Myocyte (in vitro differentiated cells): ENCODE measurements at regions not wholly inside any gene's neighbourhood (a gene's known extent, or its start where the extent isn't known, plus 50 kb on each side); places are given as distances from the start of the nearest gene placed in this dataset.
A peak's percentile ranks its signal among the peaks of the same experiment; 100 is the strongest.

Experiments used
- DNase-seq: peaks from one replicate; pipeline ENCODE4 v3.0.0-alpha.2; 2012; ENCODE audit warnings: low read depth

DNA sequence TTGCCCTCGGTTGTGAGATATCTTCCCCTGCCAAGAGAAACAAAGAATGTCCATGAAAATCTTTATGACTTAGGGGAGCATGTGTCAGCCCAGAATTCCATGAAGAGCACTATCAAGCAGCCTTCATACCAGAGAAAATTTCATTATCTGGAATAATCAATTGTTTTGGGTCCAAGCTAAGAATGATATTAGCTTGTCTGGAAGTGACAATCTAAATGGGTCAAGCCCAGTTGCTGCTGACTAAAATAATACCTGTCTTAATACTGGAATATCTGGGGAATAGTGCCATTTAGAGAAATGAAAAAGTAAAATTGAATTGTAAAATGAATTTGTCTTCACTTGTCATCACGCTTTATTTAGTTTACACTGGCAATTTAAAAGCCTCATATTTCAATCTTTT is 407.4 kb downstream of the PLA2G4A start:
- DNase-seq = no peak

DNA sequence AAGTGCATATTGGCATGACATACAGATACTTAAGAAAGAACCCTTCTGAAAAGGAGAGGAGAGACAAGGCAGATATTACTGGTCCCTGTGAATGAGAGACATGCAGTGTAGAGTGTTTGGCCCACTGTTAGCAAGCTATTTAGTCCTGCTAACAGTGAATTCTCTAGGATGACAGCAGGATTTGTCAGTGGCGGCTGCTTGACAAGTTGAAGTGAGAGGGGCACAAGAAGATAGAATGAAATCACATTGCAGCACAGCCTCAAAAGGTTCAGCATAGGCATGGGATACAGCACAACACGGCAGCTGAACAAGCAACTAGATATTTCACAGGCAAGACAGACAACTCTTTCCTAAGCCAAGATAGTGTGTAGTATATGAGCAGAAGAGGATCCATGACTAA is 407.9 kb downstream of the PLA2G4A start:
- DNase-seq = no peak

DNA sequence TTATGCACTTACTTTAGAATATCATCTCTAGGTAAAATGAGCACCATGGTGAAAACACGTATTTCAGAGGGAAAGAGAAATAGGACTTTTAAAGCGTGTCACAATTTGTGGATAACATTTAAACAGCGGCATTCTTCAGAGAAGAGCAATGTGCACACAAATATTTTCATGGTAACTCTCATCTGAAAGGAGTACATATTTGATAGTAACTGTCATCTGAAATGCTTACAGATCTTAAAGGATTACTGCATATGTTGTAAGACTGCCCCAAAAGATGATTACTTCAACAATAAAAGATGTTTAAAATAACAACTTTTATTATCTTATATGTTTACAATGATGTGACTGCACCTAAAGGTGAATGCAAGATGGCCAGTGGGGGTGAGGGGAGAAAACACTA is 408.8 kb downstream of the PLA2G4A start:
- DNase-seq = no peak

DNA sequence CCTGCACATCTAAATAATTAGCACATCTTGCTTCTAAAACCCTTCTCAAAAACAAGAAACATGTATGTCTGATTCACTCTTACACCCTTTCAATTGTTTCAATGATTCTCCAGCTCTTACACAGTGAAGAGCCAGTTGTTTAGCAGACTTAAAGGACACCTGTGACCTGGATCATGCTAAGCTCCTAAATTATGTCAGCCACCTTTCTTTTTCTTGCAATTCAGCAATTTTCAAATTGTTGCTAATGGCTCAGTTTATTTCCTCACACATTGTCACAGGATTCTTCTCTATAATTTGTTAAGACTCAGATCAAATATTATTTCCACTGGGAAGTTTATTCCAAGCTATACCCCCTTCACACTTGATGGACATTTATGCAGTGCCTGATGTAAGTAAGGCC is 413.2 kb downstream of the PLA2G4A start:
- DNase-seq = no peak

DNA sequence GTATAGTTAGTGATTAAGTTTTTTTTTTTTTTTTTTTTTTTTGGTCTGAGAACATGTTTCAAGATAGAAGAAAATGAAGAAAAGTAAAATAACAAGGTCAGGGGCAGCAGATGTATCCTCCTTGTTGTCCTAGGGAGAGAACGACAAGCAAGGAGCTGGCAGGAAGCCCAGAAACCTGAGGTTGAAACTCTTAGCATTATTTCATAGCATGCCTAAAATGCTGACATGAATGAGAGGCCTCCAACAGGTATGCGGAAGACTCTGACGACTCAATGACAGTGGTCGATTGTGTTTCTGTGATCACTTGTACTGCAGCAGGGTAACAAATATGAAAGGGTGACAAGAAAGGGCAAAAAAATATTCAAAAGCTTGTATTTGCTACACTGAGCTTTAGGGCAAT is 415.9 kb downstream of the PLA2G4A start:
- no peak for DNase-seq

DNA sequence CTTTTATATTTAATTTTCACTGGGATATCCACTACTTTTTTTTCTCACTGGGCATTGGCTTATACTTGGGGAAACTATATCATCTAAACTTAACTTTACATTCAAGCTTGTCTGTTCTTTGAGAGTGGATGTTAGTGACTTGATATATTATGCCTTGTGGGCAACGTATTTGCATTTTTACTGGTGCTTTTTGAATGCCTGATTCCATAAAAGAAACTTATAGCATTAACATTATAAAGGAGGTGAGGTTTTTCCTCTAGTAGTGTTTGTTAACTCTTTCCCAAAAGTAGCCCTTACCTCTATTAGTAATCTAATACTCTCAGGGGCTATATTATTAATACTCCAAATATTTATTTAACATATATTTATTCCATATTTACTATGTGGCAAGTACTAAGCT is 416.5 kb downstream of the PLA2G4A start:
- no peak for DNase-seq

DNA sequence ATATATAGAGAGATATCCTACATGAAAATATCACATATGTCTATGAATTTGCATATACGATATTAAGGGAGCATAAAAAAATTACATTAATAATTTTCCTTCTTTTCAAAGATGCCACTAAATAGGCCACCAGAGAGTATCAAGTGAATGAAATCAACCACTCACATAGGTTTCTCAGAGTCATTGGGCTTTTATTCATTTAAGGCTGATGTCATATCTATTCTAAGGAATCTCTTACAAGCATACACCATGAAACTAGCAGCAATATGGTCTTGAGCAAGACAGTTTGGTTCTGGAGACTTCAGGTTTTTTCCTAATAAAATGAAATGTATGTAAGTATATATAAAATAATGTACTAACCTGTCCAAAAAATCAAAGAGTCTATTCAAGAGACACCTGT is 420.4 kb downstream of the PLA2G4A start:
- DNase-seq = no peak

DNA sequence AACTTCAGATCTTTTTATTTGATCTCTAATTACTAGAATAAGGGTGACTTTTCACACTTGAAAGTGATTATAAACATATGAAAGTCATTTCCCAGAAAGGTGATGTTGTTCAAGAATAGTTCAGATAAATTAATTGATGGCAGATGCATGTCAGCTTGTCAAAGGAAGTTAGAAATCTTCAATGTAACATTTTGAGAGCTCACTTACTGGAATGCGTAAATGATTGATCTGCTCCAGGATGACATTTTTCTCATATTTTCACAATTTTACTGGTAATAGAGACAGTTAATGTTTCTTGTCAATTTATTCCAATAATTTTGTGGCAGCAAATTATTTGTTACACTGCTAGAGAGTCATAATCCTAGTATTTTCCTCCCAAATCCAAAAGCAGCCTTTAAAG is 424.2 kb downstream of the PLA2G4A start:
- no peak for DNase-seq

DNA sequence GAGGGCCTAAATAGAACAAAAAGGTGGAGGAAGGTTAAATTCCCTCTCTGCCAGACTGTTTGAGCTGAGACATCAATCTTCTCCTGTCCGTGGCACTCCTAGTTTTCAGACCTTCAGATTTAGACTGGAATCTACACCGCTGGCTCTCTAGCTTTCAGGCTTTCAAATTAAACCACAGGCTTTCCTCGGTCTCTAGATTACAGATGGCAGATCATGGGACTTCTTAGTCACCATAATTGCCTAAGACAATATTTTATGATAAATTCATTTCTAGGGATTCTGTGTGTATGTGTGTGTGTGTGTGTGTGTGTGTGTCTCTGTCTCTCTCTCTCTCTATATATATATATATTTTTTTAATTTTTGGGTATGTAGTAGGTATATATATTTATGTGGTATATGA is 428.7 kb downstream of the PLA2G4A start:
- no peak for DNase-seq

DNA sequence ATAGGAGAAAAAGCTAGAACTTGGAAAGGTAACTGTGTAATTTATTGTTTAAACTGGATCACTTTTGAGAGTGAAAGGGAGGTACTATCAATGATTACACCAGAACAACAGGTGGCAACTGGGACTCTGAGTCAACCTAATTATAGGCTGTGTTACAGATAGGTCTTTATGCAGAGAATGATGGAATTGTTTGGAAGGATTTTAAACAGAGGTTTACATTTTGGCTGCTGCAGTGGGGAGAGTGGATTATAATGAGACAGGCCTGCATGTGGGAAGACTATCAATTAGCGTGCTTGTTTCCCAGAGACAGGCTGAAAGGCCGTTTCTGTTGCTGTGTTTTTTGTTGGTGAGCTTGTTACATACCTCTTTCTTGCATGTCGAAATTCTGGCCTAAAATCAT is 432.9 kb downstream of the PLA2G4A start:
- DNase-seq = no peak

DNA sequence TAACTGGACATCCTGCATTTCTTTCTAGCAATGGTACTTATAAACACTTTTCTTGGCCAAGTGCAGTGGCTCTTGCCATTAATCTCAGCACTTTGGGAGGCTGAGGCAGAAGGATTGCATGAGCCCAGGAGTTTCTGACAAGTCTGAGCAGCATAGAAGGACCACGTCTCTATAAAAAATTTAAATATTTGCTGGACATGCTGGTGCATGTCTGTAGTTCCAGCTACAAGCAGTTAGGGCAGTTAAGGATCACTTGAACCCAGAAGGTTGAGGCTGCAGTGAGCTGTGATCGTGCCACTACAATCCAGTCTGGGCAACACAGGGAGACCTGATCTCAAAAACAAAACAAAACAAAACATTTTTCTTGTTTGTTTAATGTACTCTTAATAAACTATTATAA is 434.0 kb downstream of the PLA2G4A start:
- no peak for DNase-seq

DNA sequence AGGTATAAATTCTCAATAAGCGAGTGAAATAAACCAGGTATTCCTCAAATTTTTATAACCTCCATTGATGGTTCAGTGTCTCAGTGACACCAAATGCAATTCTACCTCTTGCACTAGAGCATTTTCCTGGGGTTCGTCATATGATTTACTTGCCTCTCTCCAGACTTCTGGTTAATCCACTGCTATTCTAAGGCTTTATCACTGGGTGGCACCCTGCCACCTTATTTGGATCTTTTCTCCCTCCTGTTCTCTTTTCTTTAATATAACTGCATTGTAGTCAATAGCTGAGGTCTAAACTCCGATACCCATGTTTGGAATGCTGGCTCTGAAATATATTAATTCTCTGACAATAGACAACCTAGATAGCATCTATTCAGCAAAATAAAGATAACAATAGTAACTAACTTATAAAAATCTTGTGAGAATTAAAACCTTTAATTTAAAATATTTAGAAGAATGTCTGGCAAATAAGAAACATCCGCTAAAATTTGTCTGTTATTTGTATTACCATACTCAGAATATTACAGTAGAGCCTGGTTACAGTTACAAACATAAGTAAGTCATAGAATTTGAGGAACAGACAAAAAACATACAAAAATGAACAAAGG is 436.4 kb downstream of the PLA2G4A start:
- peak; percentile 2 for DNase-seq

DNA sequence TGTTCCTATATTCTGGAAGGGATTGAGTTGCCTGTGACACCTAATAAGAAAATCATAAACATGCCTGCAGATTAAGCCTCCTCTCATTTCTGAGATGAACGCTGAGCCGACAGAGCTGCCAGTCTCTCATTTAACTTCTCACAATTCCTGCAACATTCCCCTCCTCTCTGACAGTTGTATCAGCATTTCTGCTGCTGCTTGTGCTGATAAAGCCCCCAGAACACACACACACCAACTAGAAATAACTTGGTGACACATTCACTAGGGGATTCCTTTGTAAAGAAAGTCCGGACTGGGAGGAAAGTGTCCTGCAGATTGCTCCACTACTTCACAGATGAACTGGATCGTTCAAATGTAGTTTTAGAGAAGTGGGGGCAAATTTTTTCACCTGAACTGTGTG is 437.3 kb downstream of the PLA2G4A start:
- no peak for DNase-seq

DNA sequence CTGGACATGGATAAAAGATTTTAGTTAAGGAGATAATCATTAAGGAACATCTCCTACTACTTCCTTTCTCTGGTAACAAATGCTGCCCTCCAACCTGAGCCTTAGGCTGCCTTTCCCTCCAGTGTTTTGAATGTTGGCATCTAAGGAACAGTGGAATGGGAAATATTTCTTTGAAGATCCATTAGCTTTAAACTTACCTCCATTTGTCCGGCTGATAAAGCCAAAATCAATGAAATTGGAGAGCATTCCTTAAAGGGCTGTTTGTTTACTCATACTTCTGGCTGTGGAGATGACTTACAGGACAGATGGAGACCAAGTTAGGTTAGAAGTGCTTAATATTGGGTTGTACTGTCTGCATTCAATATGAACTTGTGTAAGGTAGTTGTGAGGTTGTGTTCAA is 439.1 kb downstream of the PLA2G4A start:
- no peak for DNase-seq

DNA sequence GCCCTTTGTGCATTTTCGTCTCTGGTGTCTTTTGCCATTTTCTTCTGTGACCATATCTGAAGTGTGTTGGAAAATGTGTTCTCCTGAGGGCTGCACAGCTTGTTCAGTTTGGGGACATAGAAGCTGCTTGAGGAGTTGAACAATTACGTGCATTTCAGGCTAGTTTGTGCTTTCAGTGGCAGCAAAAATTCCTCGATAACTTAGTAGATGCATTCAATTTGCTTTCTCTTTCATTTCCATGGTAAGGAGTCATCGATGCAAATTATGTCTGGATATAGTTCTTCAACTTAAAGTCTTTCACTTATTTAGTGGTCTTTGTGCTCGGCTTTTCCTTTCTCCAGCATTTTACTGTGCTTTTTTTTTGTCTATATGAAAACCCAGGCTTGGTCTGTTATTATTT is 441.5 kb downstream of the PLA2G4A start:
- no peak for DNase-seq

DNA sequence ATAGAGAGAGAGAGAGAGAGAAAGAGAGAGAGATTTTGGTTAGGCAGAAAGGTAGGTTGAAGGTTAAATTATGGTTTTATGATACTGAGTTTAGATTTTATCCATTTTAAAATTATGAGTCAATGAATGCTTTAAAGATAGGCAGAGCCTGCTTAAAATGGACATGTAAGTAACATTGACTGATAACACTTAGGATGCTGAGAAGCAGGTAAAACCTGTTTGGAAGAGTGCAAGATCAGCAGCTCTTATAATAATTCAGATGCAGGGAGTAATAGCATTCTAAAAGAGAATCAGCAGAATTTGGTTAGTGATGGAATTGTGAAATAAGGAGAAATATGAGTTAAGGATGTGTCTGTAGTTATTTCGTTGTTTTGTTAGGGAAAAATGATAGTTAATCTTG is 446.6 kb downstream of the PLA2G4A start:
- no peak for DNase-seq

DNA sequence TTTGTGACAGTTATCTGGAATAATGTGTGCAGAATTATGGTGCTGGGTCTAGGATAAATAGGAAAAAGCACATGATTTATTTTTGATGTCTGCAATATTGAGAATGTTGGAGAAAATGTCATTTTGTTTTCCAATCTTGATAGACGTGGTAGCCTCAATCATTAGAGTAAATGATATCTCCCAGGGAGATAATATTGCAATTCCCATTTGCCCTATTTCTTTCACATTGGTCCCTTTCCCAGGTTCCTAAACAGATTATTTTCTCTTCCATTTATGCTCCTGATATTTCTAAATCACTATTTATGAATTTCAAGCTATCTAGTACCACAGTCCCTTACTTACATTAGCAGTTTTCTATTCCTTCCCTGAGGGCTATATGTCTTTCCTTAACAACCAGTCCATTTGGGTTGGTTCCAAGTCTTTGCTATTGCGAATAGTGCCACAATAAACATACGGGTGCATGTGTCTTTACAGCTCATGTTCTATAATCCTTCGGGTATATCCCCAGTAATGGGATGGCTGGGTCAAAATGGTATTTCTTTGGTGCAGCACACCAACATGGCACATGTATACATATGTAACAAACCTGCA is 447.3 kb downstream of the PLA2G4A start:
- no peak for DNase-seq

DNA sequence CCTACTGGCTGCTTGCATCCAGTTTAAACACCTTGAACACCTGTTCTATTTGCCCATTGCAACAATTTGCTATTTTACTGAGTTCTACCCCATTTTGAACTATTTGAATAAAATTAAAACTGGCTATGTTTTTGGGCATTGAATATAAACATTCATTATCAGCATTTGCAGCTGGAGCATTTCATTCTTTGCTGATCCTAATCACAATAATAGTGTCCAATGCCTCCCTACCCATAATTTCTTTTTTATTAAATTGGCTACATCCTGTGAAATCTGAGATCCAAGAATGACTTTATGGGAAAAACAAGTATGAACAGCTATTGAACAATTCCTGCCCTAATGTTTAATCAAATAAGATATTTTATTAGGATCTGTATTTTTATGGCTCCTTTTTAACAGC is 447.9 kb downstream of the PLA2G4A start:
- no peak for DNase-seq

DNA sequence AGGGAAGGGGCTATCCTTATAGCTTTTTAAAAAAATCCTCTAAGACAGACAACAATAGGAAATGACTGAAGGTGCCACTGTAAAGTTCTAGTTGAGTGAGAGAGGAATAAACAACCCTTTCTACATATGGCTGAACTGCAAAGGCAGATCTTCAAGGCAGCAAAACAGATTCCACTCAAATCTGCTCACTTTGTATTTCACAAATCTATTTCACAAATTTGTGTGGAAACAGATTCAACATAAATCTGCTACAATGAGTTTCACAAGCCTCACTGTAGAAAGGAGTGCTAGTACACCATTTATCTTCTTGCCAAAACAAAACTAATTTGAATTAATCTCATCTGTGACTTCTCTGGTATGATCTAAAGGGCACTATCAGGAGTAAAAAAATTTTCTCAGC is 451.3 kb downstream of the PLA2G4A start:
- no peak for DNase-seq

DNA sequence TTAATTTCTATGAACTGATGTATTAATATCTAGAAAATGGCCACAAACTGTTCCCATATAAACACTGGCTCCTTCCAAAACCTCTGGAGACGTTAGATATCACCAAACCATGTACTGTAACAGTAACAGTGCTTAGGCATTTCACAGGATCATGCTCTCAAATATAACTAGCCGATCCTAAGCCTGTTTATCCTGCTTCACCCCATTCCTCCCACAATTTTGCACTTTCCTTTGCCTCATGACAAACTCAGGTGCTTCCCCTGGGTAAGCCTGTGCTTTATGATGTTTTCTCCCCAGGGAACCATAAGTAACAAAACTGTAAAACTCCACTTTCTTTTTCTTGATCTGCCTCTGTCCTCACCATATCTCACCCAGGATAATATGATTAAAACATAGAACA is 452.3 kb downstream of the PLA2G4A start:
- DNase-seq = no peak

DNA sequence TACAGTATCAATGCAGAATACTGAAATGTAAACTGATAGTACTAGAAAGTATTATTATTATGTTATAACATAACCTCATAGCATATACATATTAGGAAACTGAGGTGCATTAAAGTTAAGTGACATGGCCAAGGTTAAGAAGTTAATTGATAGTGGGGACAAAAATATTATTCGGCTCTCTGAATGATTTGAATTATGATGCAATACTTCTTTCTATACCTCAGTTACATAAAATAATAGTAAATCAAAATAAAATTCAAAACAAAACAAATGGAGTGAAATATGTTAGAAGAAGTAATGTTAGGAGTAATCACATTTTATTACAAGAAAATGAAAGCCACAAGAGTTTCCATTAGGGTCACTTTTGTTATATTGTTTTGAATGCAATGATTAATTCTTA is 455.2 kb downstream of the PLA2G4A start:
- no peak for DNase-seq

DNA sequence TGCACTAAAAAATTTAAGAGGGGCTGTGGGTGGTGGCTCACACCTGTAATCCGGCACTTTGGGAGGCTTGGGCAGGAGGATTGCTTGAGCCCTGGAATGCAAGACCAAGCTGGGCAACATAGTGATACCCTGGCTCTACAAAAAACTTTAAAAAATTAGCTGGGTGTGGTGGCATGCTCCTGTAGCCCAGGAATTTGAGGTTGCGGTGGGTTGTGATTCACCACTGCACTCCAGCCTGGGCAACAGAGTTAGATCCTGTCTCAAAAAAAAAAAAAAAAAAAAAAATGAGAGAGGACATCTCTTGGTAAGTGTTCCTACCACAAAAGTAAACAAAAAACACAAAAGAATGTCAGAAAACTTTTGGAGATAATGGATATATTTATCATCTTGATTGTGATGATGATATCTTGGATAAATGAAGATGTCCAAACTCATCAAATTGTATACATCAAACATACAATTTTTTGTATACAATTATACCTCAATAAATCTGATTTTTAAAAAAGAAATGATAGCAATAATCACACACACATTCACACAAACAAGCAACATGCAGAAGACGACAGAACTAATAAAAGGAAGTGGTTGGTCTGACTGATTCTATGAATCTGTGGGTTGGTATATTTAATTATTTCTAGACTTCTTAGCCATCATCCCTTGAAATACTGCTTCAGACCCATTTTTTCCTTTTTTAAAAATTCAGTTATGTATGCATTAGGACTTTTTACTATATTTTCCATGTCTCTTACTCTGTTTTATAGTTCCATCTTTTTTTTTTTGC is 465.9 kb downstream of the PLA2G4A start:
- DNase-seq = no peak

DNA sequence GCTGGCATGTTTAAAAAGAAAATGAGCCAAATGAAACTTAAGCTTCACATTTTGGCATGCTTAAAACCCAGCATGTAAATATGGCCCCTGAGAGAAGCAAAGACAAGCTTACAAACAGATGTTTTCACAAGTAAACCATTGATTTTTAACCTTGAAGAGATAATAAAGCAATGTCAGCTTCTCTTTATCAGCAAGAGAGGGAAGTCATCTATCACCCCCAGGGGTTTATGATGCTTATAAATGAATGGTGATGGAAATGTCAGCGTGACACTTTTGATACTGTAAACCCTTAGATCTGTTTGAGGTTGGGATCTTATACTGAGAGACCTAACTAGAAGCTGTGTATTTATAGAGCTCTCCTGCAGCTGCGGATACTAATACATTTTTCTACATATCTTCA is 471.3 kb downstream of the PLA2G4A start:
- DNase-seq = no peak
